ENCODE measurements at regions not wholly inside any gene's neighbourhood (a gene's known extent, or its start where the extent isn't known, plus 50 kb on each side); places are given as distances from the start of the nearest gene placed in this dataset.

DNA sequence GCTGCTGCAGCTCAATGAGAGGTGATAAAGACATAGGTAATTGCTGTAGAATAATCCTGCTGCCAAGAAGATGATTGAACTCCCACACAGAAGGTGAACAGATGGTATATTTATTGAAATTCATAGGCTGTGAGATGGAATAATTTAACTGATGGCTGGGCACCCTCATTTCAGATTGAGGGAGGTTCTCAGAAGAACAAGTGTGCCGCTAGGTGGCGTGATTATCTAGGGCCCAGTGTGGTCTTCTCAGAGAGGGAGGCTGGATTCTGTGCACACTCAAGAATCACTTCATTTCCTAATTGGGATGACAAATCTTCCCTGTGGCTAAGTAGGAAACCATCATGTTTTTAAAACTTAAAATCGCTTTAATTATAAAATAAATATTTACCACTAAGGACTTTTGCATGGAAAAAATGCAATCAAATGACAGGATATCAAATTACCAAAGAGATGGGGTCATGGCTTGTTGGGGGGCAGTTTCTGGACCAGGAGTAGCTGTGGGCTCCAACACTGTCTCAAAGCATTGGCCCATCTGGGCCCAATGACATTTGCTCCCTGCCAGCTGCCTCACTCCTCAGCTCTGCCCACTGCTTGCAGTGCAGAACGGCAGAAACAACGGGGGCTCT lies 132.3 kb downstream of the SNAPC1 start:
- no peak for FAIRE-seq

GRCh38 chr14:61897300-61897699 lies 135.1 kb downstream of the SNAPC1 start:
- FAIRE-seq: no peak

DNA sequence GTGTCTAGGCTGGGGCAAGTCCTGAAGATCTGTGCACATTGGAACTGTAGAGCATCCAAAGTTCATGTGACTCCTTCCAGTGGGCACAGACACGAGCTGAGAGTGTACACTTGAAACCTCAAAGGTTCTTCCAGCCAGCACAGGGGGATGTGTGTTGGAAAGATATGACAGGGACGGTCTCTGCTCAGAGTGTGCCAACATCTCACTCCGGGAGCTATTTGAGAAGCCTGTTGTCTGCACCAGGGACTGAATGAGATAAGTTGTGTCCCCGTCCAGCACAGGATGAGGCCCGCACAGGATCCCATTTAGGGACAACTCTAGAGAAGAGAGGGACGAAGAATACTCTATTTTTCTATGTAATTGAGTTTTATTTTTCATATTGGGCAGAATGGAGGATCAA lies 136.3 kb downstream of the SNAPC1 start:
- FAIRE-seq: no peak

DNA sequence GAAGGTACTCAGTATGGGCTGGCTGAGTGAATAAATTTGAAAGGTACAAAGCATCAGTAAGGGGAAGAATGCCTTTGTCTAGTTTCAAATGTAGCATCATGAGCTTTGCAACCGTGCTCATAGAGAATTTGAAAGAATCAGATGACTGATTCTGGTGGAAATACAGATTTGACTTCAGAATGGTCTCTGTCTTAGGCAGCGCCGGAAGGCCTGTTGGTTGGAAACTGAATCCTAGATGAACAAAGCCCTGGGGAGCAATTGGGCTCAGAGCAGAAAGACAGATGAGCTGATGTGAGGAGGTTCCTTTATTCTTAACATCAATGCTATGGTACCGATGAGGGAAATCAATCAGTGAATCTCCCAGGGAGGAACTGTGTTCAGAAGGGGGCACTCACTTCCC lies 137.3 kb downstream of the SNAPC1 start:
- no peak for FAIRE-seq

DNA sequence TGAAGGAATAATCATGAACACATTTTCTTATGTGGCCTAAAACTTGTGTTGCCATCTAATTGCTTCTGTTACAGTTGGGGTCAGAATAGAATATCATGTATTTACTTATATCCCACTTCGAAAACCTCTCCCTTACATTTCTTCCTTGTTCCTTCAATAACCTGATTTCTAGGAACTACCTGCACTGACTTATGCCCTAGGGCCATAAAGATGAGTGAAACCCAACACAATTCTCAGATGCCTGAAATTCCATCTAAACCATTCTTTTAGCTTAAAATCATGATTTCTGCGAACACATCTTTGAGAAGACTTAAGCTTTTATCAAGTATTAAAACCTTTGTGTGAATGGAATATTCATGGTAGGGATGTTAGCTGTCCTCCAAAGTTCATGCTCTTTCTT lies 142.7 kb downstream of the SNAPC1 start:
- FAIRE-seq: no peak

GRCh38 chr14:61911574-61911973 lies 149.4 kb downstream of the SNAPC1 start:
- no peak for FAIRE-seq

DNA sequence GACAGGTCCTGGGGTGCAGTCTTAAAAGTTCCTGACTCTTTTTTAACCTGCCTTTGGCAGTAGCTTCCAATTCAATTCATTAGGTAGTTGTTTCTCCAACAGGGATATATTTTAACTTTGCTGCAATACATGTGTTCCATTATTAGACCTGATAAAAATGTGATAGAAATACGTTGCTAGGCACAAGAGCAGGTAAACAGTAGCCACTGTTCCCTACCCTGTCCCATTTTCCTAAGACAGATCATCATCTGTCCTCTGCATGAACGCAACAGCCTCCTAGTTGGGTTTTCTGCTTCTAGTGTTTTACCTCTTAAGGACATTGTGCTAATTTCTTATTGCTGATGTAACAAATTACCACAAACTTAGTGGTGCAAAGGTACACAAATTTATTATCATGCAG lies 156.8 kb downstream of the SNAPC1 start:
- FAIRE-seq: no peak

DNA sequence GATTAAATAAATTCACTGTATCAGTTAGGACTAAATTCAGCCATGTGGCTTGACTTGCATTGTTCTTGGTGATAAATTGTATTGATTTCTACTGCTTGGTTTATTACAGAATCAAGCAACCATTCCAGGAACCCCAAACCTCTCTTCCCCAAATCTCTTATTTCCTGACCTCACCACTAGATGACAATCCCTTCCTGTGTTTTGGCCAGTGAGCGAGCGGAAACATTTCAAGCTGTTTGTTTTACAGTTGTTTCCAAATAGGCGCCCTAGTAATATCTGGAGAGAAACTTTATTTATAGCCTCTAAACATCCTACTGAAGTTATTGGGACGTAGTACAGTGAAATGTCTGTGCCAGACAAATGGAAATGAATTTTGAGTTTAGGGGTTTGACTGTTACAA lies 161.1 kb downstream of the SNAPC1 start:
- FAIRE-seq: no peak

DNA sequence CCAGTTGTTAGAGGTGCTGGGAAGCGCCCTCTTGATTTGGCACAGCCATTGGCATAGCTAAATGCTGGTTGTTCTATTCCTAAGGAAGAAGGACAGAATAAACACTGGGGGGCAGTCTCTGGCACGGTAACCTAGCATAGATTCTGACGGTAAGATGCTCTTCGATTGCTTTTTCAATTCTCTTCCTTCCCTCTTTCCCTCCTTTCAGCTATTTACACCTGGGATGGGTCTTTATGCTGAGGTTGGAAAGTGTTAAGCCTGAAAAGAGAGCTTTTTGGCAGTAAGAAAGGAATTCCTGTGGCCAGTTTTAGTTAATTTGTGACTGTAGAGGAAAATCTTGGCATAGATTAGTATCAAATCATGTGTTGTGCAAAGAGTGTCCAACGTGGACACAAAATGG lies 162.8 kb downstream of the SNAPC1 start:
- FAIRE-seq: no peak

- no peak for FAIRE-seq
Observed at GRCh38 chr14:61925732-61926435, 163.7 kb downstream of the SNAPC1 start.

DNA sequence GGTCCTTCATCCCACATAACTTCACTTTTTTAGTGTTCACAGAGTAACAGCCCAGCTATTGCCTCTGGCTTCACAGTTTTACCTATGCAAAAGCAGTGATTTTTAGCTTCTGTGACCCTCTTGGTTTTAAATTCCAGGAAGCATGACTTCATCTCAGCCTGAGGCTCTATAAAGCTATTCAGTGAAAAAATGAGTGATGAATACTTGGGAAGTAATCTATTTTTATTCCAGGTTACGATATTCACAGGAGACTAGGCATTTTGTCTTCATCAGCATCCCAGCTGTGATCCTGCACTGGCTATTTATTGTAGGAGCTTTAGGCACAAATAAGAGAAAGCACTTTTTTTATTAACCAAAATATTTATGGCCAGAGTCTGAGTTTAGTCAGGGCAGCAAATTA lies 164.8 kb downstream of the SNAPC1 start:
- no peak for FAIRE-seq

DNA sequence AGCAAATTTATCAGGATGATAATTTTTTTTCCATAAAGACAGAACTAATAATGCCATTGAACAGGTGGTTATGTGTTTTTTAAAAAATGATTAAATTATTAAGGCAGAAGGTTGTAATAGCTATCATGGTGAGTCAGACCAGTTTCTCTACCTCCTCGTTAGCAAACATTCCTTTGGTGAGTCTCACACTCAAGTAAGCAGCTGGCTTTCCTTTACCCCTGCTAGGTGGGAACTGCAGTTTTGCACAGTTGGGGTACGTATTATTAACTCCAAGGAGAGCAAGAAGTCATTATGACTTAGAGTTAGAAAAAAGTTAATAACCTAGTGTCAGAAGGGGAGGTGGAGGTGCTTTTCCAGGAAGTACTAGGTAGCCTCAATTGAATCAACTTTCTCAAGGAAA lies 165.3 kb downstream of the SNAPC1 start:
- no peak for FAIRE-seq

GRCh38 chr14:61928300-61928699 lies 166.1 kb downstream of the SNAPC1 start:
- no peak for FAIRE-seq

DNA sequence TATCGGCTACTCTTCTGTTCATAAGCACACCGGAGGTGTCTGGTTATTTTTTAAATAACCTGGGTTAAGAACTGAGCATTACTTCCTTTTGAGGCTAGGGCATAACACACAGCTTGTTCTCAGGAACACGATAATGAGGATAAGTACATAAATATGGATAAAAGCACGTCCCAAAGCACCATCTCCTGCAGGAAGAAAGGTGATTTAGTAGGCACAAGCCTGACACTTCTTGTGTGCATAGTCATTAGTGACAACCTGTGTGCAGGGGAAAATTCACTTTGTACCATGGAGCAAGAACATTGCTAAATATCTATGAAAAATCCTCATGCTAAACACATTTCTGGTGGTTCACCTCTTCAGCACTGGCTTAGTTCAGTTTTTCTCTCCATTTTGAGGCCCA lies 166.5 kb downstream of the SNAPC1 start:
- no peak for FAIRE-seq

GRCh38 chr14:61929651-61930050 lies 167.4 kb downstream of the SNAPC1 start:
- no peak for FAIRE-seq

DNA sequence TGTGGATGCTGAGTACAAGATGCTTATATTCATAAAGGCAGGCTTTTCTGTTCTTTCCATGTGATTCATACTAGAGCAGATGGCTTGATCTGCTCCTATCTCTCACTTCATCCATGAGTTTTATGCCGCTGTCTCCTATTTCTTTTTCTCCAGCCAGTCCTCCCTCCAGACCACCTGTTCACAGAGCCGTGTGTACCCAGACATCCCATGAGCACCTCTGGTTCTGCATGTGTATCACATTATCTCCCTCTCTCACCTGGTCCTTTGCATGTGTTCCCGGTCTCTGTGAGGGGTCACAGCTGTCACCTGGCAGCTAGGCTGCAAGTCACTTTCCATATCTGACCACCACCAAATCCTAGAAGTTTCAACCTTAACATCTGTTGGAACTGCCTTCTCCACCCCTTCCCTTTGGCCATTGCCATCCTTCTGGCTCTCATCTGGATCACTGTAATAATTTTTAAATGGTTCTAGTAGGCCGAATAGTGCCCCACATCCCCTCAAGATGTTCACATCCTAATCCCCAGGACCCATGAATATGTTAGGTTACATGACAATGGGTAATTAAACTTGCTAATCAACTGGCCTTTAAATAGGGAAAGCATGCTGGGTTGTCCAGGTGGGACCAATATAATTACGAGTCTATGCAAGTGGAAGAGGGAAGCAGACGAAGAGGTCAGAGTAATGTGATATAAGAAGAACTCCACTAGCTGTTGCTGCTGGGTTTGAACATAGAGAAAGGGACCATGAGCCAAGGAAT lies 168.1 kb downstream of the SNAPC1 start:
- no peak for FAIRE-seq

- FAIRE-seq: no peak
Observed at GRCh38 chr14:61932974-61933373, 170.8 kb downstream of the SNAPC1 start.

GRCh38 chr14:61934385-61934784 lies 172.2 kb downstream of the SNAPC1 start:
- no peak for FAIRE-seq

DNA sequence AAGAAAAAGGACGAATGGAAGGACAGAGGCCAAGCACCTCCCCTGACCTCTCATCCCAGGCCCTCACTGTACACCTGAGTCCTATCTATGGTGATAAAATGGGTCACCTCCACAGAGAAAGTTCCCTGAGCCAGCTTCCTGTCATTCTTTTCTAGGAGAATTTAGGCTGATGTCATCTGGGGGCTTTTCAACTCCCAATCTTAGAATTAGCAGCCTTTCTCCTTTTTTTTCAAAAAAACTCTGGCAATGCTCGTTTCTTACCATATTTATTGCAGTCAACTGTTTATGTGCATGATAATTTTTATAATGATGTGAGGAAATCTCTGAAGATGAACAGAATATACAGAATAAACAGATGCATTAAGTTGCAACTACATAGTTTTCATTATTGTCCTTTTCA lies 177.6 kb downstream of the SNAPC1 start:
- no peak for FAIRE-seq

GRCh38 chr14:61940666-61941420 lies 178.6 kb downstream of the SNAPC1 start:
- FAIRE-seq: no peak

- no peak for FAIRE-seq
Observed at GRCh38 chr14:61941421-61942150, 179.4 kb downstream of the SNAPC1 start.

GRCh38 chr14:61948376-61948775 lies 186.2 kb downstream of the SNAPC1 start:
- FAIRE-seq: no peak

GRCh38 chr14:61950340-61950739 lies 188.1 kb downstream of the SNAPC1 start:
- FAIRE-seq: no peak
